HEK293 (cell line): ENCODE measurements at regions not wholly inside any gene's neighbourhood (a gene's known extent, or its start where the extent isn't known, plus 50 kb on each side); places are given as distances from the start of the nearest gene placed in this dataset.

ENCODE experiments used
- CTCF ChIP-seq: fragments of 450-650 bp; formaldehyde crosslinking; IDR thresholded peaks from 2 replicates; pipeline ENCODE4 v1.5.1; 2016; ENCODE audit warnings: missing biosample characterization, missing genetic modification characterization
- HOXA7 ChIP-seq: sonication (generic); formaldehyde crosslinking; IDR thresholded peaks from 2 replicates; pipeline ENCODE4 v1.8.1; 2022; ENCODE audit warnings: missing genetic modification reagents, borderline replicate concordance
- KLF1 ChIP-seq: fragments of 450-650 bp; formaldehyde crosslinking; IDR thresholded peaks from 2 replicates; pipeline ENCODE4 v1.5.1; 2016; ENCODE audit warnings: missing biosample characterization, missing genetic modification characterization
- YY2 ChIP-seq: fragments of 450-650 bp; formaldehyde crosslinking; IDR thresholded peaks from 2 replicates; pipeline ENCODE4 v1.5.1; 2016; ENCODE audit warnings: missing biosample characterization, missing genetic modification characterization
- ZBTB20 ChIP-seq: fragments of 450-650 bp; formaldehyde crosslinking; IDR thresholded peaks from 2 replicates; pipeline ENCODE4 v1.5.1; 2016; ENCODE audit warnings: missing biosample characterization, missing genetic modification characterization
- ZFHX2 ChIP-seq: fragments of 450-650 bp; formaldehyde crosslinking; conservative IDR thresholded peaks from 2 replicates; pipeline ENCODE4 v1.5.1; 2016; ENCODE audit warnings: missing biosample characterization, missing genetic modification characterization
- ZNF324 ChIP-seq: fragments of 450-650 bp; formaldehyde crosslinking; IDR thresholded peaks from 2 replicates; pipeline ENCODE4 v1.5.1; 2016; ENCODE audit warnings: missing biosample characterization, missing genetic modification characterization
- ZNF37A ChIP-seq: fragments of 450-650 bp; IDR thresholded peaks from 2 replicates; pipeline ENCODE4 v1.5.1; 2018; ENCODE audit warnings: missing biosample characterization, missing genetic modification characterization
- ZNF394 ChIP-seq: fragments of 450-650 bp; formaldehyde crosslinking; IDR thresholded peaks from 2 replicates; pipeline ENCODE4 v1.5.1; 2016; ENCODE audit warnings: missing biosample characterization, missing genetic modification characterization, mild to moderate bottlenecking, moderate library complexity, borderline replicate concordance
- ZNF426 ChIP-seq: fragments of 450-650 bp; formaldehyde crosslinking; IDR thresholded peaks from 2 replicates; pipeline ENCODE4 v1.5.1; 2017; ENCODE audit warnings: missing biosample characterization, missing genetic modification characterization, mild to moderate bottlenecking, inconsistent platforms, moderate library complexity
- ZNF692 ChIP-seq: fragments of 450-650 bp; formaldehyde crosslinking; IDR thresholded peaks from 2 replicates; pipeline ENCODE4 v1.5.1; 2016; ENCODE audit warnings: missing biosample characterization, missing genetic modification characterization

- no peak for TF ChIP-seq ZFHX2 (tag by site-specific recombination)
- TF ChIP-seq ZNF37A (tag by site-specific recombination), result no peak
- TF ChIP-seq ZNF692 (tag by site-specific recombination), result no peak
- no peak for TF ChIP-seq CTCF (tag by site-specific recombination)
- no peak for TF ChIP-seq KLF1 (tag by site-specific recombination)
- no peak for TF ChIP-seq ZNF394 (tag by site-specific recombination)
- no peak for TF ChIP-seq HOXA7 (CRISPR knock-in tag)
- TF ChIP-seq ZNF426, result no peak
- TF ChIP-seq ZBTB20, result no peak
- no peak for TF ChIP-seq YY2
- TF ChIP-seq ZNF324 (tag by site-specific recombination), result no peak
These were observed 674.3 kb downstream of the NUP35 start for GRCh38 chr2:183798535-183798934.
